ENCODE measurements at regions not wholly inside any gene's neighbourhood (a gene's known extent, or its start where the extent isn't known, plus 50 kb on each side); places are given as distances from the start of the nearest gene placed in this dataset.

GRCh38 chr15:49751191-49751590, 130.3 kb downstream of the DTWD1 start:
- DNase-seq (ENCODE audit: low read depth): no peak
- TF ChIP-seq CTCF (conservative IDR thresholded peaks at IDR 0.05; ENCODE audit: low read depth, low read length): no peak
- no peak overlapping the region for H3K4me3 ChIP-seq (ENCODE audit: low read depth, low read length)

- TF ChIP-seq CTCF (conservative IDR thresholded peaks at IDR 0.05; ENCODE audit: low read depth, low read length): no peak
- H3K4me3 ChIP-seq (ENCODE audit: low read depth, low read length): no peak overlapping the region
- no peak for DNase-seq (ENCODE audit: low read depth)
Observed at GRCh38 chr15:49751751-49752150, 130.9 kb downstream of the DTWD1 start.

GRCh38 chr15:49752517-49752916, 131.7 kb downstream of the DTWD1 start:
- no peak for TF ChIP-seq CTCF (conservative IDR thresholded peaks at IDR 0.05; ENCODE audit: low read depth, low read length)
- no peak overlapping the region for H3K4me3 ChIP-seq (ENCODE audit: low read depth, low read length)

GRCh38 chr15:49758456-49758855, 137.6 kb downstream of the DTWD1 start:
- no peak for TF ChIP-seq CTCF (conservative IDR thresholded peaks at IDR 0.05; ENCODE audit: low read depth, low read length)
- H3K4me3 ChIP-seq (ENCODE audit: low read depth, low read length): no peak overlapping the region
- DNase-seq (ENCODE audit: low read depth): peak; percentile 14

More at GRCh38 chr15:49752517-49752916, 131.7 kb downstream of the DTWD1 start:
- no peak for DNase-seq (ENCODE audit: low read depth)

GRCh38 chr15:49758856-49759255, 138.0 kb downstream of the DTWD1 start:
- no peak overlapping the region for H3K4me3 ChIP-seq (ENCODE audit: low read depth, low read length)
- DNase-seq (ENCODE audit: low read depth): peak; percentile 21
- TF ChIP-seq CTCF (conservative IDR thresholded peaks at IDR 0.05; ENCODE audit: low read depth, low read length): no peak

GRCh38 chr15:49760749-49761148, 139.9 kb downstream of the DTWD1 start:
- H3K4me3 ChIP-seq (ENCODE audit: low read depth, low read length): no peak overlapping the region
- DNase-seq (ENCODE audit: low read depth): no peak
- no peak for TF ChIP-seq CTCF (conservative IDR thresholded peaks at IDR 0.05; ENCODE audit: low read depth, low read length)

GRCh38 chr15:49769225-49769624, 148.4 kb downstream of the DTWD1 start:
- DNase-seq (ENCODE audit: low read depth): no peak
- no peak overlapping the region for H3K4me3 ChIP-seq (ENCODE audit: low read depth, low read length)
- no peak for TF ChIP-seq CTCF (conservative IDR thresholded peaks at IDR 0.05; ENCODE audit: low read depth, low read length)

Data from choroid plexus epithelial cell (primary cell).